ENCODE measurements at regions not wholly inside any gene's neighbourhood (a gene's known extent, or its start where the extent isn't known, plus 50 kb on each side); places are given as distances from the start of the nearest gene placed in this dataset.

DNA sequence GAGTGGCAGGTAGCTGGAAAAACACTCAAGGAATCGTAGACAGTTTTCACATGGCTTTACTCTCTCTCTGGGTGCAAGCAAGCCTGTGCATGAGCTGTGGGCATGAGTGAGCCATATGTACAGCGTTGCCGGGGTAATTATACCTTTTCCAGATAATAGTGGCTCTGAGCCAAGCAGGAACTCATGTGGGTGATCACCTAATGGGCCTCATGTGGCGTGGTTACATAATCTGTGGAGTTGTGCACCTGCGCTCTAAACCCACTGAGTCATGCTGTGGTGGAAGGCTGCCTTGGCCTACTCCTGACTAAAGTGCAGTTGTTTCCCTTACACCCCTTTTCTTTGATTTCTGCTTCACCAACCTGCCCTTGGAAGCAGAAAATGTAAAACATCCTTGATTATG is 1564.5 kb upstream of the PCDH10 start:
- no peaks in the 10 kb centered on the region for H3K9me3 Mint-ChIP-seq (ENCODE audit: unreplicated experiment)
- no peaks in the 10 kb centered on the region for H3K27me3 ChIP-seq (replicated peaks; ENCODE audit: control insufficient read depth, insufficient read depth, low read length)
- no TSS peak for BruUV-seq (replicated peaks)
- TF ChIP-seq, protein P1, sequence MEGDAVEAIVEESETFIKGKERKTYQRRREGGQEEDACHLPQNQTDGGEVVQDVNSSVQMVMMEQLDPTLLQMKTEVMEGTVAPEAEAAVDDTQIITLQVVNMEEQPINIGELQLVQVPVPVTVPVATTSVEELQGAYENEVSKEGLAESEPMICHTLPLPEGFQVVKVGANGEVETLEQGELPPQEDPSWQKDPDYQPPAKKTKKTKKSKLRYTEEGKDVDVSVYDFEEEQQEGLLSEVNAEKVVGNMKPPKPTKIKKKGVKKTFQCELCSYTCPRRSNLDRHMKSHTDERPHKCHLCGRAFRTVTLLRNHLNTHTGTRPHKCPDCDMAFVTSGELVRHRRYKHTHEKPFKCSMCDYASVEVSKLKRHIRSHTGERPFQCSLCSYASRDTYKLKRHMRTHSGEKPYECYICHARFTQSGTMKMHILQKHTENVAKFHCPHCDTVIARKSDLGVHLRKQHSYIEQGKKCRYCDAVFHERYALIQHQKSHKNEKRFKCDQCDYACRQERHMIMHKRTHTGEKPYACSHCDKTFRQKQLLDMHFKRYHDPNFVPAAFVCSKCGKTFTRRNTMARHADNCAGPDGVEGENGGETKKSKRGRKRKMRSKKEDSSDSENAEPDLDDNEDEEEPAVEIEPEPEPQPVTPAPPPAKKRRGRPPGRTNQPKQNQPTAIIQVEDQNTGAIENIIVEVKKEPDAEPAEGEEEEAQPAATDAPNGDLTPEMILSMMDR (IDR thresholded peaks at IDR 0.05; ENCODE audit: insufficient read depth in 1 of 2, low read depth in 1 of 2, low read length in 1 of 2, severe bottlenecking in 1 of 2, unreplicated experiment in 1 of 2), result no peak
- no peaks in the 10 kb centered on the region for H3K4me1 ChIP-seq
- no peaks in the 10 kb centered on the region for H3K36me3 ChIP-seq (ENCODE audit: control insufficient read depth, insufficient read depth, low read length)
- H3K4me3 ChIP-seq (ENCODE audit: low read depth, low read length), result no peak overlapping the region
- H3K36me3 Mint-ChIP-seq (ENCODE audit: insufficient read depth, unreplicated experiment), result no peaks in the 10 kb centered on the region
- DNase-seq, result no peak
- intact Hi-C loops (cut with micrococcal nuclease; ENCODE audit: unreplicated experiment), result no loop called here
- no peaks in the 10 kb centered on the region for H3K27me3 Mint-ChIP-seq (ENCODE audit: insufficient read depth, unreplicated experiment)
- H3K27ac Mint-ChIP-seq (ENCODE audit: unreplicated experiment), result no peak overlapping the region
- CTCF ChIA-PET, result no interaction called here
- POLR2A ChIA-PET, result no interaction called here
- no peak overlapping the region for H3K4me3 Mint-ChIP-seq (ENCODE audit: unreplicated experiment)
- H3K9me3 ChIP-seq, result no peaks in the 10 kb centered on the region
- H3K4me1 Mint-ChIP-seq (ENCODE audit: low read depth, unreplicated experiment), result no peaks in the 10 kb centered on the region

- Mint-ChIP-seq H3K4me1 (ENCODE audit: low read depth, unreplicated experiment) (no peaks in the 10 kb centered on the region), H3K27ac (ENCODE audit: unreplicated experiment) (no peak overlapping the region), H3K4me3 (ENCODE audit: unreplicated experiment) (no peak overlapping the region), H3K27me3 (ENCODE audit: insufficient read depth, unreplicated experiment) (no peaks in the 10 kb centered on the region), H3K36me3 (ENCODE audit: insufficient read depth, unreplicated experiment) (no peaks in the 10 kb centered on the region), H3K9me3 (ENCODE audit: unreplicated experiment) (peaks cover 10% of the 10 kb centered on the region)
- ChIA-PET CTCF (no interaction called here), POLR2A (no interaction called here)
- TF ChIP-seq, protein P1 (IDR thresholded peaks at IDR 0.05; ENCODE audit: insufficient read depth in 1 of 2, low read depth in 1 of 2, low read length in 1 of 2, severe bottlenecking in 1 of 2, unreplicated experiment in 1 of 2), result no peak
- Histone ChIP-seq H3K27me3 (replicated peaks; ENCODE audit: control insufficient read depth, insufficient read depth, low read length) (no peaks in the 10 kb centered on the region), H3K4me1 (no peaks in the 10 kb centered on the region), H3K4me3 (ENCODE audit: low read depth, low read length) (no peak overlapping the region), H3K9me3 (no peaks in the 10 kb centered on the region), H3K36me3 (ENCODE audit: control insufficient read depth, insufficient read depth, low read length) (no peaks in the 10 kb centered on the region)
- no TSS peak for BruUV-seq (replicated peaks)
- no peak for DNase-seq
- intact Hi-C loops (cut with micrococcal nuclease; ENCODE audit: unreplicated experiment), result no loop called here
Measured at GRCh38 chr4:131595140-131595539, 1554.0 kb upstream of the PCDH10 start.

- TF ChIP-seq, protein P1 (IDR thresholded peaks at IDR 0.05; ENCODE audit: insufficient read depth in 1 of 2, low read depth in 1 of 2, low read length in 1 of 2, severe bottlenecking in 1 of 2, unreplicated experiment in 1 of 2), result no peak
Measured at GRCh38 chr4:131603705-131604104, 1545.4 kb upstream of the PCDH10 start.

More at GRCh38 chr4:131603705-131604104, 1545.4 kb upstream of the PCDH10 start:
- intact Hi-C loops (cut with micrococcal nuclease; ENCODE audit: unreplicated experiment), result no loop called here
- H3K27ac Mint-ChIP-seq (ENCODE audit: unreplicated experiment), result no peak overlapping the region
- Histone ChIP-seq H3K27me3 (replicated peaks; ENCODE audit: control insufficient read depth, insufficient read depth, low read length) (no peaks in the 10 kb centered on the region), H3K36me3 (ENCODE audit: control insufficient read depth, insufficient read depth, low read length) (no peaks in the 10 kb centered on the region), H3K4me1 (no peaks in the 10 kb centered on the region), H3K9me3 (no peaks in the 10 kb centered on the region), H3K4me3 (ENCODE audit: low read depth, low read length) (no peak overlapping the region)
- H3K9me3 Mint-ChIP-seq (ENCODE audit: unreplicated experiment), result no peaks in the 10 kb centered on the region
- ChIA-PET POLR2A (no interaction called here), CTCF (no interaction called here)
- BruUV-seq (replicated peaks), result no TSS peak
- no peak overlapping the region for H3K4me3 Mint-ChIP-seq (ENCODE audit: unreplicated experiment)
- H3K27me3 Mint-ChIP-seq (ENCODE audit: insufficient read depth, unreplicated experiment), result no peaks in the 10 kb centered on the region
- H3K4me1 Mint-ChIP-seq (ENCODE audit: low read depth, unreplicated experiment), result no peaks in the 10 kb centered on the region
- no peak for DNase-seq
- H3K36me3 Mint-ChIP-seq (ENCODE audit: insufficient read depth, unreplicated experiment), result no peaks in the 10 kb centered on the region

All from Caco-2 (cell line).